MCF 10A (cell line): ENCODE measurements at regions not wholly inside any gene's neighbourhood (a gene's known extent, or its start where the extent isn't known, plus 50 kb on each side); places are given as distances from the start of the nearest gene placed in this dataset.

Experiments used
- BruUV-seq: library from RNA; stranded (reverse); fragments of 400-500 nt; replicated peaks from 2 replicates; lab custom pipeline; 2021; lab: Mats Ljungman, UMichigan
- CTCF ChIA-PET: fragments of 300-600 bp; sonication (Branson Sonifier 250); formaldehyde crosslinking; extraction: SDS; loops from one replicate; lab custom pipeline; 2021; ENCODE audit warnings: antibody characterized with exemption, inconsistent platforms; lab: Yijun Ruan, JAX
- POLR2A ChIA-PET: fragments of 300-600, 350-650 bp; sonication (Branson Sonifier 250); formaldehyde crosslinking; extraction: SDS; loops from one replicate; lab custom pipeline; 2020; ENCODE audit warnings: antibody characterized with exemption, inconsistent platforms; lab: Yijun Ruan, JAX
- DNase-seq: peaks from one replicate; pipeline ENCODE4 v3.0.0-alpha.2; 2018; ENCODE audit not compliant: unreplicated experiment
- H3K27ac Mint-ChIP-seq: one replicate; pipeline ENCODE4 v1.8.0; 2022; ENCODE audit warnings: mild to moderate bottlenecking, low read depth, mixed read lengths; ENCODE audit not compliant: unreplicated experiment
- H3K27me3 Mint-ChIP-seq: one replicate; pipeline ENCODE4 v1.8.0; 2022; ENCODE audit warnings: mixed read lengths; ENCODE audit not compliant: insufficient read depth, unreplicated experiment
- H3K36me3 Mint-ChIP-seq: one replicate; pipeline ENCODE4 v1.8.0; 2022; ENCODE audit warnings: mild to moderate bottlenecking, moderate library complexity, mixed read lengths; ENCODE audit not compliant: insufficient read depth, unreplicated experiment
- H3K4me1 Mint-ChIP-seq: one replicate; pipeline ENCODE4 v1.8.0; 2022; ENCODE audit warnings: mixed read lengths; ENCODE audit not compliant: insufficient read depth, unreplicated experiment
- H3K4me3 Mint-ChIP-seq: one replicate; pipeline ENCODE4 v1.8.0; 2022; ENCODE audit warnings: mild to moderate bottlenecking, moderate library complexity, mixed read lengths; ENCODE audit not compliant: unreplicated experiment
- H3K9me3 Mint-ChIP-seq: one replicate; pipeline ENCODE4 v1.8.0; 2022; ENCODE audit warnings: mixed read lengths; ENCODE audit not compliant: unreplicated experiment
- intact Hi-C: fragments of 100-400 bp; cut with micrococcal nuclease; formaldehyde crosslinking; loops from 2 replicates; pipeline ENCODE4 v1.14.1; 2022
- TF ChIP-seq, protein P1 (sequence below): fragments of 200-600 bp; IDR thresholded peaks from one replicate; pipeline ENCODE4 v1.8.0; 2022; ENCODE audit warnings: antibody characterized with exemption, mild to moderate bottlenecking; ENCODE audit not compliant: unreplicated experiment

GRCh38 chr7:136168821-136169220 lies 191.7 kb upstream of the MTPN start:
- TF ChIP-seq, protein P1, sequence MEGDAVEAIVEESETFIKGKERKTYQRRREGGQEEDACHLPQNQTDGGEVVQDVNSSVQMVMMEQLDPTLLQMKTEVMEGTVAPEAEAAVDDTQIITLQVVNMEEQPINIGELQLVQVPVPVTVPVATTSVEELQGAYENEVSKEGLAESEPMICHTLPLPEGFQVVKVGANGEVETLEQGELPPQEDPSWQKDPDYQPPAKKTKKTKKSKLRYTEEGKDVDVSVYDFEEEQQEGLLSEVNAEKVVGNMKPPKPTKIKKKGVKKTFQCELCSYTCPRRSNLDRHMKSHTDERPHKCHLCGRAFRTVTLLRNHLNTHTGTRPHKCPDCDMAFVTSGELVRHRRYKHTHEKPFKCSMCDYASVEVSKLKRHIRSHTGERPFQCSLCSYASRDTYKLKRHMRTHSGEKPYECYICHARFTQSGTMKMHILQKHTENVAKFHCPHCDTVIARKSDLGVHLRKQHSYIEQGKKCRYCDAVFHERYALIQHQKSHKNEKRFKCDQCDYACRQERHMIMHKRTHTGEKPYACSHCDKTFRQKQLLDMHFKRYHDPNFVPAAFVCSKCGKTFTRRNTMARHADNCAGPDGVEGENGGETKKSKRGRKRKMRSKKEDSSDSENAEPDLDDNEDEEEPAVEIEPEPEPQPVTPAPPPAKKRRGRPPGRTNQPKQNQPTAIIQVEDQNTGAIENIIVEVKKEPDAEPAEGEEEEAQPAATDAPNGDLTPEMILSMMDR, result no peak
- Mint-ChIP-seq H3K4me1 (no peaks in the 10 kb centered on the region), H3K27ac (no peak overlapping the region), H3K9me3 (no peaks in the 10 kb centered on the region), H3K27me3 (peaks cover 18% of the 10 kb centered on the region), H3K4me3 (no peak overlapping the region), H3K36me3 (no peaks in the 10 kb centered on the region)
- intact Hi-C loops, result no loop called here
- POLR2A ChIA-PET, result no interaction called here
- no TSS peak for BruUV-seq
- CTCF ChIA-PET, result interaction anchor here (1.1 kb wide), 1 partner anchor 14 kb away, joined by 3 read pairs; no protein-coding TSS in a partner anchor
- no peak for DNase-seq

- peaks cover 18% of the 10 kb centered on the region for H3K27me3 Mint-ChIP-seq
- no TSS peak for BruUV-seq
Measured at GRCh38 chr7:136167991-136168390, 190.8 kb upstream of the MTPN start.

DNA sequence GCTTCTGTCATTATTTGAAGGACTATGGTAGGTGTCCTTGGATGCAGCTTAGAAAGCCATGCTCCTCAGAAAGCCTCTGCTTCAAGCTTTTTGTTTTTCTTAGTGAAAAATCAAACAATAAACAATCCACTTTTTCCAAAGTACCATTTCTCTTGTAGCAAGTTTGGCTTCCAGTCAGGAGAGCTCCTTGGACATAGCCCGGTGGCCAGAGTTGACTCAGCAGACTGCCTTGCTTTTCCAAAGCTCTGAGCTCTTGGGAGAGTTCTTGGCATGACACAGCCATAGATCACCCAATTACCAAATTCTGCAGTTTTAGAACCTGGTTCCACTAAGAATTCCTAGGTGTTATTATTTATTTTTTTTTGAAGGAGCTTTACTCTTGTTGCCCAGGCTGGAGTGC lies 189.4 kb upstream of the MTPN start:
- BruUV-seq, result no TSS peak
- H3K9me3 Mint-ChIP-seq, result no peaks in the 10 kb centered on the region
- ChIA-PET CTCF (interaction anchor here (0.8 to 1.2 kb wide), 2 partner anchors 15 to 17 kb away, joined by 3 read pairs; no protein-coding TSS in a partner anchor), POLR2A (no interaction called here)
- TF ChIP-seq, protein P1, result no peak
- H3K36me3 Mint-ChIP-seq, result no peaks in the 10 kb centered on the region
- DNase-seq, result no peak
- intact Hi-C loops, result no loop called here
- H3K27ac Mint-ChIP-seq, result no peak overlapping the region
- no peaks in the 10 kb centered on the region for H3K4me1 Mint-ChIP-seq
- no peak overlapping the region for H3K4me3 Mint-ChIP-seq
- peaks cover 25% of the 10 kb centered on the region for H3K27me3 Mint-ChIP-seq

More at GRCh38 chr7:136167991-136168390, 190.8 kb upstream of the MTPN start:
- Mint-ChIP-seq H3K4me3 (no peak overlapping the region), H3K36me3 (no peaks in the 10 kb centered on the region), H3K27ac (no peak overlapping the region), H3K4me1 (no peaks in the 10 kb centered on the region), H3K9me3 (no peaks in the 10 kb centered on the region)
- DNase-seq, result no peak
- POLR2A ChIA-PET, result no interaction called here
- intact Hi-C loops, result no loop called here
- TF ChIP-seq, protein P1, result no peak
- CTCF ChIA-PET, result no interaction called here

DNA sequence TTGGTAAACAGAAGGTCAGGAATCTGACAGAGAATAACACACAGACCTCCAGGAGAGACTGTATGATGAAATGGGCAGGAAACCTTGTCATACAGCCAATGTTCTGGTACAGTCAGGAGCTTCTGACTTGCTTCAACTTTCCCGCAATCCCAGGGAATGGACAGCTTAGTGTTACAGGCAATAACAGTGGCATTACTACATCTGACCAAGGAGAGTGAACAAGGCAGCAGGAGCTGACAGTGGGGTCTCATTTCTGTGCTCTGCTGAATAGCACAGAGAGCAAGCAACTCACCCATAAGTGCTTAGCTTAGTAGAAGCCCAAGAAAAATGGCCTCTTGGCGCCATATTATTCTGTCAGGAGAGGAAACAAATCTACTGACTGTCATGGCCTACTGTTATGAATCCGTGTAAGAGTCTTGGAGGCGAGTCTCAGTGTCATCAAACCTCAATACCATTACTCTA lies 186.2 kb upstream of the MTPN start:
- BruUV-seq, result no TSS peak
- Mint-ChIP-seq H3K4me1 (no peaks in the 10 kb centered on the region), H3K27ac (no peak overlapping the region), H3K9me3 (no peaks in the 10 kb centered on the region), H3K4me3 (no peak overlapping the region), H3K36me3 (no peaks in the 10 kb centered on the region), H3K27me3 (peaks cover 32% of the 10 kb centered on the region)
- POLR2A ChIA-PET, result interaction anchor here (0.7 kb wide), 1 partner anchor 286 kb away, joined by 3 read pairs; no protein-coding TSS in a partner anchor
- intact Hi-C loops, result no loop called here
- CTCF ChIA-PET, result interaction anchor here (0.9 kb wide), 1 partner anchor 11 kb away, joined by 3 read pairs; no protein-coding TSS in a partner anchor
- DNase-seq, result no peak
- TF ChIP-seq, protein P1, result no peak
